Liver (tissue), 8 donors: ENCODE measurements at regions not wholly inside any gene's neighbourhood (a gene's known extent, or its start where the extent isn't known, plus 50 kb on each side); places are given as distances from the start of the nearest gene placed in this dataset.

Source experiments
- DNase-seq: peaks from one replicate; pipeline ENCODE4 v3.0.0-alpha.2; 2017; ENCODE audit warnings: low spot score
- H3K27ac ChIP-seq, 2 donors: one replicate each; pipeline ENCODE4 v1.7.0; 2013; ENCODE audit warnings: inconsistent platforms in 2 of 2, low read length in 2 of 2, control low read depth in 1 of 2, low read depth in 1 of 2, mild to moderate bottlenecking in 1 of 2
- H3K27me3 ChIP-seq, 4 donors: one replicate each; pipeline versions ENCODE4 v1.6.1 to v1.7.0; 2013; ENCODE audit warnings: low read length in 3 of 4, inconsistent platforms in 1 of 4, mild to moderate bottlenecking in 1 of 4, moderate library complexity in 1 of 4; ENCODE audit not compliant: control insufficient read depth in 4 of 4, insufficient read depth in 4 of 4
- H3K36me3 ChIP-seq, 4 donors: one replicate each; pipeline versions ENCODE4 v1.6.1 to v1.7.0; 2013; ENCODE audit warnings: low read length in 3 of 4, mild to moderate bottlenecking in 3 of 4, low read depth in 1 of 4, moderate library complexity in 1 of 4; ENCODE audit not compliant: control insufficient read depth in 4 of 4, insufficient read depth in 3 of 4
- H3K4me1 ChIP-seq, 4 donors: one replicate each; pipeline versions ENCODE4 v1.6.1 to v1.7.0; 2013; ENCODE audit warnings: low read length in 3 of 4, mild to moderate bottlenecking in 3 of 4, moderate library complexity in 1 of 4; ENCODE audit not compliant: control insufficient read depth in 4 of 4, insufficient read depth in 4 of 4
- H3K4me3 ChIP-seq, 3 donors: one replicate each; pipeline versions ENCODE4 v1.6.1 to v1.7.0; 2013; ENCODE audit warnings: low read length in 3 of 3, control low read depth in 1 of 3, low read depth in 1 of 3, mild to moderate bottlenecking in 1 of 3
- H3K9ac ChIP-seq, 2 donors: one replicate each; pipeline ENCODE4 v1.7.0; 2013; ENCODE audit warnings: low read length in 2 of 2, mild to moderate bottlenecking in 2 of 2, moderate library complexity in 2 of 2, control low read depth in 1 of 2, low read depth in 1 of 2
- H3K9me3 ChIP-seq, 4 donors: one replicate each; pipeline versions ENCODE4 v1.6.1 to v1.7.0; 2013; ENCODE audit warnings: low read length in 3 of 4; ENCODE audit not compliant: control insufficient read depth in 4 of 4
- ATF3 ChIP-seq: IDR thresholded peaks from 2 replicates; pipeline ENCODE4 v1.6.1; 2016; ENCODE audit warnings: antibody characterized with exemption
- CTCF ChIP-seq: fragments of 150-350 bp; IDR thresholded peaks from 2 replicates; pipeline ENCODE4 v1.5.1; 2017; ENCODE audit warnings: improper control_type of control experiment, low read depth, low read length; ENCODE audit not compliant: missing input control
- EGR1 ChIP-seq, 2 donors: IDR thresholded peaks; 2 replicates each; pipeline ENCODE4 v1.6.1; 2016 to 2018; ENCODE audit warnings: antibody characterized with exemption in 2 of 2, low read depth in 2 of 2
- FOXA1 ChIP-seq: IDR thresholded peaks from 2 replicates; pipeline ENCODE4 v1.6.1; 2016; ENCODE audit warnings: antibody characterized with exemption
- FOXA2 ChIP-seq: IDR thresholded peaks from 2 replicates; pipeline ENCODE4 v1.6.1; 2016; ENCODE audit warnings: antibody characterized with exemption
- GABPA ChIP-seq, 2 donors: IDR thresholded peaks in 1 of 2; conservative IDR thresholded peaks in 1 of 2; 2 replicates each; pipeline ENCODE4 v1.6.1; 2016; ENCODE audit warnings: antibody characterized with exemption in 2 of 2, mild to moderate bottlenecking in 1 of 2, moderate library complexity in 1 of 2
- HNF4A ChIP-seq, 2 donors: conservative IDR thresholded peaks; 2 replicates each; pipeline ENCODE4 v1.6.1; 2016; ENCODE audit warnings: antibody characterized with exemption in 2 of 2, mild to moderate bottlenecking in 2 of 2
- HNF4G ChIP-seq: IDR thresholded peaks from 2 replicates; pipeline ENCODE4 v1.6.1; 2016; ENCODE audit warnings: antibody characterized with exemption
- JUND ChIP-seq, 2 donors: IDR thresholded peaks; 2 replicates each; pipeline ENCODE4 v1.6.1; 2016; ENCODE audit warnings: antibody characterized with exemption in 2 of 2
- MAX ChIP-seq: IDR thresholded peaks from 2 replicates; pipeline ENCODE4 v1.6.1; 2016; ENCODE audit warnings: antibody characterized with exemption
- NR2F2 ChIP-seq: IDR thresholded peaks from 2 replicates; pipeline ENCODE4 v1.6.1; 2016; ENCODE audit warnings: antibody characterized with exemption
- RAD21 ChIP-seq, 2 donors: IDR thresholded peaks; 2 replicates each; pipeline ENCODE4 v1.6.1; 2016; ENCODE audit warnings: antibody characterized with exemption in 2 of 2, mild to moderate bottlenecking in 2 of 2
- REST ChIP-seq: IDR thresholded peaks from 2 replicates; pipeline ENCODE4 v1.6.1; 2016; ENCODE audit warnings: antibody characterized with exemption, mild to moderate bottlenecking
- RXRA ChIP-seq, 2 donors: IDR thresholded peaks; 2 replicates each; pipeline ENCODE4 v1.6.1; 2017 to 2018; ENCODE audit warnings: antibody characterized with exemption in 2 of 2, mild to moderate bottlenecking in 1 of 2
- SP1 ChIP-seq: IDR thresholded peaks from 2 replicates; pipeline ENCODE4 v1.6.1; 2018; ENCODE audit warnings: antibody characterized with exemption, mild to moderate bottlenecking
- TAF1 ChIP-seq: conservative IDR thresholded peaks from 2 replicates; pipeline ENCODE4 v1.6.1; 2016; ENCODE audit warnings: antibody characterized with exemption, mild to moderate bottlenecking
- YY1 ChIP-seq: IDR thresholded peaks from 2 replicates; pipeline ENCODE4 v1.6.1; 2016; ENCODE audit warnings: antibody characterized with exemption, mild to moderate bottlenecking
- ZBTB33 ChIP-seq: IDR thresholded peaks from 2 replicates; pipeline ENCODE4 v1.6.1; 2016; ENCODE audit warnings: antibody characterized with exemption
- WGBS: extraction: QIAGEN DNeasy Blood & Tissue Kit; methylation state at CpG from one replicate; pipeline ENCODE4 v1.1.7; 2013; 5-methylcytosine and 5-hydroxymethylcytosine counted together
- donor health status: healthy.
- donor health status: healthy.
- donor health status: healthy.
- donor health status: healthy.
- donor health status: healthy.

- H3K27ac ChIP-seq = no peak overlapping the region
- no peaks in the 10 kb centered on the region for H3K27me3 ChIP-seq
- H3K9ac ChIP-seq = no peak overlapping the region
- no peaks in the 10 kb centered on the region for H3K36me3 ChIP-seq
- H3K4me3 ChIP-seq = no peak overlapping the region
- DNase-seq = no peak
- H3K9me3 ChIP-seq = no peaks in the 10 kb centered on the region
- no peaks in the 10 kb centered on the region for H3K4me1 ChIP-seq
- 99% methylated on average over 1 of the region's 1 CpG for WGBS
- TF ChIP-seq NR2F2 (no peak), RXRA (IDR thresholded peaks at IDR 0.05) (no peak), ATF3 (no peak), ZBTB33 (no peak), FOXA2 (no peak)
Measured at GRCh38 chr11:91691872-91692271, 532.7 kb upstream of the FAT3 start.

GRCh38 chr11:91688672-91689071 is 535.9 kb upstream of the FAT3 start:
- Histone ChIP-seq H3K9me3 (no peaks in the 10 kb centered on the region), H3K4me3 (no peak overlapping the region), H3K9ac (no peak overlapping the region), H3K27ac (no peak overlapping the region), H3K27me3 (no peaks in the 10 kb centered on the region), H3K4me1 (no peaks in the 10 kb centered on the region), H3K36me3 (no peaks in the 10 kb centered on the region)
- 93% methylated on average over 1 of the region's 1 CpG for WGBS
- DNase-seq = no peak
- TF ChIP-seq ZBTB33 (no peak), YY1 (no peak), JUND (IDR thresholded peaks at IDR 0.05) (no peak), CTCF (no peak), RXRA (IDR thresholded peaks at IDR 0.05) (no peak), NR2F2 (no peak), GABPA (IDR thresholded peaks at IDR 0.05 in 1 of 2, conservative IDR thresholded peaks at IDR 0.05 in 1 of 2) (no peak), RAD21 (IDR thresholded peaks at IDR 0.05) (no peak), MAX (no peak), FOXA1 (no peak), EGR1 (IDR thresholded peaks at IDR 0.05; ENCODE audit: low read depth in 2 of 2) (no peak), TAF1 (no peak), FOXA2 (no peak), HNF4A (conservative IDR thresholded peaks at IDR 0.05) (no peak), SP1 (no peak), ATF3 (no peak), REST (no peak), HNF4G (no peak)
